ENCODE measurements at regions not wholly inside any gene's neighbourhood (a gene's known extent, or its start where the extent isn't known, plus 50 kb on each side); places are given as distances from the start of the nearest gene placed in this dataset.

DNA sequence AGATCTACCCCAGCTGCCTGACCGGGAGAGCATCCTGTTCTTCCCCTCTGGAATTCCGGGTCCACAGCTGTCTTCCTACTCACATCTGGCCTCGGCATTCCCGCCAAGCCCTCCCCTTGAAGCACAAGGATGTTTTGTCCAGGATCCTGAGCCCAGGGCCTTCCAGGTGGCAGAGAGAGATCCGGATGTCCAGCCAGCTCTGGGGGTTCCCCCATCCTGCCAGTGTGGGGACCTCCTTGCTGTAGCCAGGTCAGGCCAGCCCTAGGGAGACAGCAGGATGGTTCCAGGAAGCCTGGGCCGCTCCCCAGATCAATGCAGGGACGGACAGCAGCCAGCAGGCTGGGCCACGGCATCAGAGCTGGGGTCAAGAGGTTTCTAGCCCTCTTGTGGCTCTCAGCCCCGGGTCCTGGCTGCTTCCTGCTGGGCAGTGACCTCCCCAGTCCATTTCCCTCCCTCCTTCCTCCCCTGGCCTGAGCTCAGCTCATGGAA is 55.3 kb downstream of the SOCS3 start:
- TF ChIP-seq, protein P1, sequence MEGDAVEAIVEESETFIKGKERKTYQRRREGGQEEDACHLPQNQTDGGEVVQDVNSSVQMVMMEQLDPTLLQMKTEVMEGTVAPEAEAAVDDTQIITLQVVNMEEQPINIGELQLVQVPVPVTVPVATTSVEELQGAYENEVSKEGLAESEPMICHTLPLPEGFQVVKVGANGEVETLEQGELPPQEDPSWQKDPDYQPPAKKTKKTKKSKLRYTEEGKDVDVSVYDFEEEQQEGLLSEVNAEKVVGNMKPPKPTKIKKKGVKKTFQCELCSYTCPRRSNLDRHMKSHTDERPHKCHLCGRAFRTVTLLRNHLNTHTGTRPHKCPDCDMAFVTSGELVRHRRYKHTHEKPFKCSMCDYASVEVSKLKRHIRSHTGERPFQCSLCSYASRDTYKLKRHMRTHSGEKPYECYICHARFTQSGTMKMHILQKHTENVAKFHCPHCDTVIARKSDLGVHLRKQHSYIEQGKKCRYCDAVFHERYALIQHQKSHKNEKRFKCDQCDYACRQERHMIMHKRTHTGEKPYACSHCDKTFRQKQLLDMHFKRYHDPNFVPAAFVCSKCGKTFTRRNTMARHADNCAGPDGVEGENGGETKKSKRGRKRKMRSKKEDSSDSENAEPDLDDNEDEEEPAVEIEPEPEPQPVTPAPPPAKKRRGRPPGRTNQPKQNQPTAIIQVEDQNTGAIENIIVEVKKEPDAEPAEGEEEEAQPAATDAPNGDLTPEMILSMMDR (IDR thresholded peaks at IDR 0.05) = no peak
- TF ChIP-seq POLR2A (IDR thresholded peaks at IDR 0.05) = no peak
